Stimulated activated memory B cell treated with anti-CD40 and anti-IgM and Interleukin-4, amounts not matched to agents 10 μg/mL and 1 μg/mL and 100 μg/mL, for 72 hours (primary cell): ENCODE measurements at regions not wholly inside any gene's neighbourhood (a gene's known extent, or its start where the extent isn't known, plus 50 kb on each side); places are given as distances from the start of the nearest gene placed in this dataset.

Source experiments
- ATAC-seq: fragments of 150-1000 bp; cut with Tn5 transposase; 2 replicates; pipeline ENCODE4 v1.10.0; 2021
- H3K27ac Mint-ChIP-seq: one replicate; pipeline ENCODE4 v1.8.0; 2022; ENCODE audit warnings: mild to moderate bottlenecking, mixed read lengths
- H3K27me3 Mint-ChIP-seq: one replicate; pipeline ENCODE4 v1.8.0; 2022; ENCODE audit warnings: mixed read lengths
- H3K36me3 Mint-ChIP-seq: one replicate; pipeline ENCODE4 v1.8.0; 2022; ENCODE audit warnings: mixed read lengths
- H3K4me1 Mint-ChIP-seq: one replicate; pipeline ENCODE4 v1.8.0; 2022; ENCODE audit warnings: mixed read lengths
- H3K4me3 Mint-ChIP-seq: one replicate; pipeline ENCODE4 v1.8.0; 2022; ENCODE audit warnings: mild to moderate bottlenecking, moderate library complexity, mixed read lengths
- H3K9me3 Mint-ChIP-seq: one replicate; pipeline ENCODE4 v1.8.0; 2022; ENCODE audit warnings: mixed read lengths

- H3K4me1 Mint-ChIP-seq, result no peaks in the 10 kb centered on the region
- ATAC-seq, result no peak
- H3K36me3 Mint-ChIP-seq, result peaks cover 7% of the 10 kb centered on the region
- no peak overlapping the region for H3K27ac Mint-ChIP-seq
- H3K27me3 Mint-ChIP-seq, result no peaks in the 10 kb centered on the region
- H3K4me3 Mint-ChIP-seq, result no peak overlapping the region
- H3K9me3 Mint-ChIP-seq, result peaks cover 3% of the 10 kb centered on the region
Measured at GRCh38 chr3:40911264-40911663, 288.0 kb upstream of the CTNNB1 start.

- ATAC-seq, result no peak
- peaks cover 3% of the 10 kb centered on the region for H3K9me3 Mint-ChIP-seq
- H3K27me3 Mint-ChIP-seq, result no peaks in the 10 kb centered on the region
- no peak overlapping the region for H3K27ac Mint-ChIP-seq
- H3K4me1 Mint-ChIP-seq, result no peaks in the 10 kb centered on the region
- H3K36me3 Mint-ChIP-seq, result peaks cover 7% of the 10 kb centered on the region
- no peak overlapping the region for H3K4me3 Mint-ChIP-seq
Measured at GRCh38 chr3:40911928-40912327, 287.4 kb upstream of the CTNNB1 start.

GRCh38 chr3:40912461-40912860, 286.8 kb upstream of the CTNNB1 start:
- Mint-ChIP-seq H3K9me3 (peaks cover 3% of the 10 kb centered on the region), H3K27me3 (no peaks in the 10 kb centered on the region), H3K36me3 (peaks cover 7% of the 10 kb centered on the region), H3K27ac (no peak overlapping the region), H3K4me3 (no peak overlapping the region), H3K4me1 (no peaks in the 10 kb centered on the region)
- ATAC-seq, result no peak

- Mint-ChIP-seq H3K36me3 (peaks cover 7% of the 10 kb centered on the region), H3K4me1 (no peaks in the 10 kb centered on the region)
- ATAC-seq, result no peak
Measured at GRCh38 chr3:40913192-40913591, 286.1 kb upstream of the CTNNB1 start.

GRCh38 chr3:40913641-40914040, 285.7 kb upstream of the CTNNB1 start:
- no peaks in the 10 kb centered on the region for H3K27me3 Mint-ChIP-seq
- ATAC-seq, result no peak

More at GRCh38 chr3:40913192-40913591, 286.1 kb upstream of the CTNNB1 start:
- Mint-ChIP-seq H3K9me3 (peaks cover 3% of the 10 kb centered on the region), H3K4me3 (no peak overlapping the region), H3K27me3 (no peaks in the 10 kb centered on the region), H3K27ac (no peak overlapping the region)

GRCh38 chr3:40914475-40914874, 284.8 kb upstream of the CTNNB1 start:
- no peak for ATAC-seq
- H3K27ac Mint-ChIP-seq, result no peak overlapping the region
- no peak overlapping the region for H3K4me3 Mint-ChIP-seq
- H3K4me1 Mint-ChIP-seq, result peaks cover under 1% of the 10 kb centered on the region
- H3K36me3 Mint-ChIP-seq, result peaks cover 7% of the 10 kb centered on the region
- H3K27me3 Mint-ChIP-seq, result no peaks in the 10 kb centered on the region
- peaks cover 3% of the 10 kb centered on the region for H3K9me3 Mint-ChIP-seq

More at GRCh38 chr3:40913641-40914040, 285.7 kb upstream of the CTNNB1 start:
- Mint-ChIP-seq H3K9me3 (peaks cover 3% of the 10 kb centered on the region), H3K4me3 (no peak overlapping the region), H3K36me3 (peaks cover 7% of the 10 kb centered on the region), H3K27ac (no peak overlapping the region), H3K4me1 (no peaks in the 10 kb centered on the region)

- no peak for ATAC-seq
- no peaks in the 10 kb centered on the region for H3K27me3 Mint-ChIP-seq
- H3K27ac Mint-ChIP-seq, result no peak overlapping the region
- H3K4me3 Mint-ChIP-seq, result no peak overlapping the region
- H3K9me3 Mint-ChIP-seq, result peaks cover 3% of the 10 kb centered on the region
- H3K4me1 Mint-ChIP-seq, result peaks cover 9% of the 10 kb centered on the region
- H3K36me3 Mint-ChIP-seq, result peaks cover 7% of the 10 kb centered on the region
Measured at GRCh38 chr3:40915346-40915865, 283.9 kb upstream of the CTNNB1 start.

- Mint-ChIP-seq H3K27ac (no peak overlapping the region), H3K4me1 (peaks cover 16% of the 10 kb centered on the region), H3K4me3 (no peak overlapping the region), H3K9me3 (peaks cover 3% of the 10 kb centered on the region), H3K36me3 (peaks cover 7% of the 10 kb centered on the region), H3K27me3 (no peaks in the 10 kb centered on the region)
- ATAC-seq, result peak; percentile 70
Measured at GRCh38 chr3:40920041-40920440, 279.3 kb upstream of the CTNNB1 start.

- Mint-ChIP-seq H3K4me3 (no peak overlapping the region), H3K36me3 (no peaks in the 10 kb centered on the region), H3K27ac (no peak overlapping the region), H3K9me3 (no peaks in the 10 kb centered on the region), H3K4me1 (peaks cover 21% of the 10 kb centered on the region), H3K27me3 (no peaks in the 10 kb centered on the region)
- no peak for ATAC-seq
Measured at GRCh38 chr3:40921251-40921650, 278.1 kb upstream of the CTNNB1 start.

GRCh38 chr3:40923143-40923542, 276.2 kb upstream of the CTNNB1 start:
- Mint-ChIP-seq H3K4me1 (peaks cover 27% of the 10 kb centered on the region), H3K9me3 (no peaks in the 10 kb centered on the region), H3K4me3 (no peak overlapping the region), H3K36me3 (no peaks in the 10 kb centered on the region), H3K27me3 (peaks cover 8% of the 10 kb centered on the region), H3K27ac (no peak overlapping the region)
- peak; percentile 75 for ATAC-seq

- H3K4me3 Mint-ChIP-seq, result no peak overlapping the region
- H3K27ac Mint-ChIP-seq, result no peak overlapping the region
- H3K27me3 Mint-ChIP-seq, result peaks cover 11% of the 10 kb centered on the region
- H3K4me1 Mint-ChIP-seq, result peaks cover 27% of the 10 kb centered on the region
- no peaks in the 10 kb centered on the region for H3K36me3 Mint-ChIP-seq
- H3K9me3 Mint-ChIP-seq, result no peaks in the 10 kb centered on the region
- ATAC-seq, result peak; percentile 10
Measured at GRCh38 chr3:40923651-40924050, 275.7 kb upstream of the CTNNB1 start.

GRCh38 chr3:40924559-40925141, 274.7 kb upstream of the CTNNB1 start:
- Mint-ChIP-seq H3K9me3 (no peaks in the 10 kb centered on the region), H3K36me3 (no peaks in the 10 kb centered on the region), H3K4me3 (no peak overlapping the region), H3K27ac (peak overlapping the region; percentile 7), H3K4me1 (peaks cover 25% of the 10 kb centered on the region), H3K27me3 (peaks cover 11% of the 10 kb centered on the region)
- no peak for ATAC-seq

GRCh38 chr3:40925231-40925630, 274.1 kb upstream of the CTNNB1 start:
- ATAC-seq, result no peak
- H3K4me3 Mint-ChIP-seq, result no peak overlapping the region
- H3K4me1 Mint-ChIP-seq, result peaks cover 25% of the 10 kb centered on the region
- H3K36me3 Mint-ChIP-seq, result no peaks in the 10 kb centered on the region
- no peak overlapping the region for H3K27ac Mint-ChIP-seq
- H3K9me3 Mint-ChIP-seq, result no peaks in the 10 kb centered on the region
- H3K27me3 Mint-ChIP-seq, result peaks cover 11% of the 10 kb centered on the region

GRCh38 chr3:40930131-40930538, 269.2 kb upstream of the CTNNB1 start:
- Mint-ChIP-seq H3K27ac (peak overlapping the region; percentile 62), H3K9me3 (peaks cover 6% of the 10 kb centered on the region), H3K27me3 (peaks cover 11% of the 10 kb centered on the region), H3K4me3 (no peak overlapping the region), H3K36me3 (peaks cover 5% of the 10 kb centered on the region), H3K4me1 (peaks cover 20% of the 10 kb centered on the region)
- ATAC-seq, result peak; percentile 91

- peaks cover 11% of the 10 kb centered on the region for H3K27me3 Mint-ChIP-seq
- no peak overlapping the region for H3K4me3 Mint-ChIP-seq
- ATAC-seq, result no peak
- peaks cover 5% of the 10 kb centered on the region for H3K36me3 Mint-ChIP-seq
- H3K27ac Mint-ChIP-seq, result peak overlapping the region; percentile 62
- H3K9me3 Mint-ChIP-seq, result peaks cover 6% of the 10 kb centered on the region
- peaks cover 19% of the 10 kb centered on the region for H3K4me1 Mint-ChIP-seq
Measured at GRCh38 chr3:40930756-40931155, 268.5 kb upstream of the CTNNB1 start.

GRCh38 chr3:40938591-40938990, 260.7 kb upstream of the CTNNB1 start:
- H3K27ac Mint-ChIP-seq, result peak overlapping the region; percentile 1
- H3K9me3 Mint-ChIP-seq, result no peaks in the 10 kb centered on the region
- H3K36me3 Mint-ChIP-seq, result no peaks in the 10 kb centered on the region
- no peaks in the 10 kb centered on the region for H3K4me1 Mint-ChIP-seq
- H3K4me3 Mint-ChIP-seq, result no peak overlapping the region
- H3K27me3 Mint-ChIP-seq, result no peaks in the 10 kb centered on the region
- no peak for ATAC-seq
